Fibroblast of skin of scalp (primary cell): ENCODE measurements at regions not wholly inside any gene's neighbourhood (a gene's known extent, or its start where the extent isn't known, plus 50 kb on each side); places are given as distances from the start of the nearest gene placed in this dataset.
"Not testable (repeated sequence)": the region's sequence is repeated elsewhere in the genome, so short reads cannot be mapped to it uniquely, and the experiment has no call there.

Source experiments
- DNase-seq: peaks from one replicate; pipeline ENCODE4 v3.0.0-alpha.2; 2013

DNA sequence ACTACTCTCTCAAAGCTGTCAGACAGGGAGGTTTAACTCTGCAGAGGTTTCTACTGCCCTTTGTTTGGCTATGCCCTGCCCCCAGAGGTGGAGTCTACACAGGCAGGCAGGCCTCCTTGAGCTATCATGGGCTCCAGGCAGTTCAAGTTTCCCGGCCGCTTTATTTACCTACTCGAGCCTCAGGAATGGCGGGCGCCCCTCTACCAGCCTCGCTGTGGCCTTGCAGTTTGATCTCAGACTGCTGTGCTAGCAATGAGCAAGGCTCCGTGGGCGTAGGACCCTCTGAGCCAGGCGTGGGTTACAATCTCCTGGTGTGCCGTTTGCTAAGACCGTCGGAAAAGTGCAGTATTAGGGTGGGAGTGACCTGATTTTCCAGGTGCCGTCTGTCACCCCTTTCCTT is 124.3 kb downstream of the PTCHD1 start:
- not testable (repeated sequence) for DNase-seq

DNA sequence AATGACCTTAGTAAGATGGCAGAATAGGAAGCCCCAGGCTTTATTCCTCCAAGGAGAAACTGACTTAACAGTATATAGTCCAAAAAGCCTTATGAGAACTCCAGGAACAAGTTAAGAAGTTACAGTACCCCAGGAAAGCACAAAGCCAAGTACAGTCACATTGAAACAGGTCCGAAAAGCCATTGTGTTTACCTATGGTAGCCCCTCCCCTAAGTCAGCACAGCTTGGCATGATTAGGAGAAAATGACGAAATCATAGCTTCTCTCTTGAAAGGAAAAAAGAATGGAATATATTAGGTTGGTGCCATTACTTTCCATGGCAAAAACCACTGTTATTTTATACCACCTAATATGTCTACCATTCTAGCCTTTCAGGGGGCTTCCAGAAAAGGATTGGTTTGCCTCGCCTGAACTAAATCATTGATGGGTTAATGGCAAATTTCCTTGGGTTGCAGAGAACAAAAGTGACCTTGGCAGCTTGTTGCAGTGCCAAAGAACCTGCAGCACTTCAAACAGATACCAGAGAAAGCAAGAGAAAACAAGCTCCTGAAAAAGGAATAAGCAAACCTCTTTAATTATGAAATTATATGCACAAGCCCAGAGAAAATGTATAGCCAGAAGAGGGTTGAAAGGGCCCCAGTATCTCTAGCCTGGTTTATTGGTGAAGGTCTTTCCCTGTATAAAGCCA is 130.6 kb downstream of the PTCHD1 start:
- DNase-seq, result no peak

DNA sequence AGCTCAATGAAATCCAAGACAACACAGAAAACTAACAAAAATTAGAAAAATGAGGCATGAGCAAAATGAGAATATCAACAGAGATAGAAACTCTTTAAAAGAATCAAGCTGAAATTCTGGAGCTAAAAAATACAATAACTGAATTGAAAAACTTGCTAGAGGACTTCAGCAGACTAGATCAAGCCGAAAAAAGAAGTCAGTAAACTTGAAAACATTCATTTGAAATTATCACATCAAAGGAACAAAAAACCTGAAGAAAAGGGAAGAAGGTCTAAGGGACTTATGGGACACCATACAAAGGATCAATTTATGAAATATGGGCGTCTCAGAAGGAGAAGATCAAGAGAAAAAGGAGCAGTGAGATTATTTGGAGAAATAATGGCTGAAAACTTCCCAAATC is 131.3 kb downstream of the PTCHD1 start:
- DNase-seq, result no peak

DNA sequence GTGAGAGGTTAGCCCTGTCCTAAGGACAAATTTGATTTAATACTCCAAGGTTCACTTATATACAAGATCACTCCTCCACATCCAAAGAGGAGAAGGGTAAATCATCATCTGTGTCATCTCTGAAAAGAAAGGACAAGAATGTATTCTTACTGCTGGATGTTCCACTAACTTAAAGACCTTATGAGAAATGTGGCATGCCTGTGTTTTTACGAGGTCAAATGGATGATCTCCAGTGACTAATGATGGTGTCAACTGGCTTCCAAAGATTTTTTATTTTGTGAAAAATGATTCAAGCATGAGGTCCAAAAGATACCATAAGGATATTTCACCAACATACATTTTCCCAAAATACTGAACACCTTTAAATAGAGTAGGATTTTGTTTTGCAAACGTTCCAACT is 143.4 kb downstream of the PTCHD1 start:
- DNase-seq, result peak; percentile 13

DNA sequence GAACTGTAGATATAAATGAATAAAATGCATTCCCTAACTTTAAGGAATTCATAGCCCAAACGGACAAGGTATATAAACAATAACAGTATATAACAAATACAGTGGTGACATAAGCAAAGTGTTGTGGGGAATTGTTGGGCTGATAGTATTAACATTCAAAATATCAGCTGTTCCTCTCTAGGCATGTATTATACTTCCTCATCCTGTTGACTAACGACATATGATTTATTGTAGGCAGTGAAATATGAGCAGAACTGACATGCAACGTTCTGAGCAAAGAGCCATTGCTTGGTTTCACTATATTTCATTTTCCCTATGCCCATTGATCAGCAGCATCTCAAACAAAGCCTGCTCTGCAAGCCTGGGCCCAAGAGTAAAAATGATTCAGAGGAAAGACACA is 143.9 kb downstream of the PTCHD1 start:
- DNase-seq, result no peak

DNA sequence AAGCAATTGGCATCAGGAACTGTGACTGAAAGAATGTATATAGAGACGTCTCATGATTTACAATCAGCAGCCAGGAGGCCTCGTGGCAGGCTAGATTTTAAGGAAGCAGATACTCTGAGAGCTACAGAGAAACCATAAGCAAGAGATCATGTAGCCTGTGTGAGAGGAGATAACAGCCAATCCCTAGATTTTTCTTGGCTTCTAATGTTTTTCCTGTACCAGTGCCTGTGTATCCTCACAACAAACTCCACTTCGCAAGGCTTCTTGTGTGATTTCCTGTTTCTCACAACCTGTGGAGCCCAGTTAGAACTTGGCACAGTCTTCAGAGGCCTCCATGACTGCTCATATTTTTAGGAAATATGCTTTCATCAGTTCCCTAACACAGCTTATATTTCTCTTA is 147.9 kb downstream of the PTCHD1 start:
- no peak for DNase-seq

DNA sequence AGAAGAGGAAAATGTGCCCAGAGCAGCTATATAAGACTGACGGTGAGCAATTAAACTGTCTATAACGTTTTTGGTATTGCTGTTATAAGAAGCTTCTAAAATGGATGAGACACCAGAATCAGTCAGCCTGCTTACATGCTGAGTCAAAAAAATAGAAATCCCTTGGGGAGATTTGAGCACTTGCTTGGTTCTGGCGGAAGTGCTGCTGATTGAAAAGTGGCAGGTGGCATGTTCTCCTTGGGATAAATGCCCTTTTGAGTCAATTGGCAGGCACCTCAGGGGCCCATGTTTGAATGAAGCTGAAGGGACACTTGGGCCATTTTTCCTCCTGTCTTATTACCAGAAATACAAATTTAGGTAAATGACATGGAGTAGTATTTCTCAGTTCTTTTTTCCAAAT is 148.7 kb downstream of the PTCHD1 start:
- DNase-seq, result no peak

DNA sequence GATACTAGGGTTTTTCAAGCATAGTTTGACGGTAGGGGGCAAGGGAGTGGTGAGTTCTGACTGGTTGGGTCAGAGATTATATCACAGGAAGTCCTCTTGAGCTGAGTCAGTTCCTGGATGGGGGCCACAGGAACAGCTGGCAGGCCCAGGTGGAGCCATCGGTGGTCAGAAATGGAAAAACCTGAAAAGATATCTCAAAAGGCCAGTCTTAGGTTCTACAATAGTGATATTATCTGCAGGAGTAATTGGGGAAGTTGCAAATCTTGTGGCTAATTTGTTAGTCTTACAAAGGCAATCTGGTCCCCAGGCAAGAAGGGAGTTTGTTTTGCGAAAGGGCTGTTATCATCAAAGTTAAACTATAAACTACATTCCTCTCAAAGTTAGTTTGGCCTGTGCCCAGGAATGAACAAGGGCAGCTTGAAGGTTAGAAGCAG is 159.3 kb downstream of the PTCHD1 start:
- DNase-seq, result peak; percentile 3

DNA sequence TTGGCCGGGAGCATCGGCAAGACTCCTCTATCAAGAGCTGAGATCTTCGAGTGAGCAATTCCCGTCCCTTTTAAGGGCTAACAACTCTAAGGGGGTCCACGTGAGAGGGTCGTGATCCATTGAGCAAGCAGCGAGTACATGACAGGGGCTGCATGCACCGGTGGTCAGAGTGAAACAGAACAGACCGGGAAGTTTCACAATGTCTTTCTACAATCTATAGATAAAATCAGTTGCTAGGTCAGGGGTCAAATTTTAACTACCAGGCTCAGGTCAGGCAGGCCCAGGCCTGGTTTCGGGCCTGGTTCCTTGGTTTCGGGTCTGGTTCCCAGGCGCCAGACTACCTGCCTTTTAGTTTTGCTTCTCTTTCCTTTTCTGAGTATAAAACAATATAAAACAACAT is 160.1 kb downstream of the PTCHD1 start:
- DNase-seq, result no peak

DNA sequence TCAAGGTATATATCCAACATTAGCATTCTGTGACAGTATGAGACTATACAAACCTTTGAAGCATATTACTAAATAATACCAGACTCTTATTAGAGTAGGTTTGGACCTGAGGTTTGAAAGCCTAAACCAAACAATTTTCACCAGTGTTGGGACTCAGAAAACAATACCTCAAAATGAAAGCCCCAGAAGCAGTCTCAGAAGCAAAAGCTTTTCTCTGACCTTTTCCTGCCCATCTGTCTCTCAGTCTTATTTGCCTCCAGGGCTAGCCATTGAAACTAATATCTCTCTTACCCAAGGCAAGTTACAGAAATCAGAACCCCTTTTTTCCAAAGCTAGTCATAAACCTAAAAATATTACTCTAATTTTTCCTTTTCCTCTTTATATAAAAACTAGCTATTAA is 163.3 kb downstream of the PTCHD1 start:
- DNase-seq, result no peak

DNA sequence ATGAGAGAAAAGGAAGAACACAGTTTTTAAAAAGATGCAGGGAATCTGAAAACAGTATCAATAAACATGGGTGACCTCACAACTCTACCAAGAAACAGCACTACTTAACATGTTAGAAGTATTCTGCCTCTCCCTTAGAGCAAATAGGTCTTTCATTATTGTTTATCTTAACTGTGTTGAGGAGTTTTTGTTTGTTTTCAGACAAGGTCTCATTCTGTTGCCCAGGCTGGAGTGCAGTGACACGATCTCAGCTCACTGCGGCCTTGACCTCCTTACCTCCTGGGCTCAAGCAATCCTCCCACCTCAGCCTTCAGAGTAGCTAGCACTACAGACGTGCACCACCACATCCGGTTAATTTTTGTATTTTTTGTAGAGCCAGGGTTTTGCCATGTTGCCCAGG is 165.3 kb upstream of the PRDX4 start:
- DNase-seq, result no peak

DNA sequence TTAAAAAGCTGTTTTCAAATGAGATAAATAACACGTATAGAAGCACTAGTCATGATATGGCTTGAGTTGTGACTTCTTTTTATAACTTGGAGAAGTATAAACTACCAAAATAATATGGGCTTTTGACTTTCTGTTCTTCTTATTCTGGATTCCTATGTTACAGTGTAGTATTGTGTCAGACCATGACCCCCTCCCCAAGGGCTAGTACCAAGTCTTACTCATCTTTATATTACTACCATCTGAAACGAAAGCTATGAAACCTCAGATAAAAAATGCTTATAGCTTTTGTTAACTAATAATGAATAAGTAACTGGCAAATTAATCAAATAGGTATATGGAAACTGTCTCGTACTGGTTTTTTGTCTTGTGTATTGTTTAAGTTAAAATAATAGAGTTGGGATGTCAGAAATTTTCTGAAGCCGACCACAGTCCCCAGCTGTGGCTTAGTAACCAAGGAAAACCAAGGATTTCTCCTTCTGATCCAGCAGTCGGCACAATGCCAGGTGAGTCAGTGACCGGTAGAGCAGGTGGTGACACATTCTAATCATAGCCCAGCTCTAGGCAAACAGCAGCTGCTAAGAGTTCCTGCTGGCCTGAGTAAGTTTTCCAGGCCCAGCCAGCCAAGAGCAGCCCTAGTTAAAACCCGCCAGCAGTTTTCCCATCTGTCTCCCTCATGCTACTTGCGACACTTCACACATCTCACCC is 163.3 kb upstream of the PRDX4 start:
- DNase-seq, result peak; percentile 82

DNA sequence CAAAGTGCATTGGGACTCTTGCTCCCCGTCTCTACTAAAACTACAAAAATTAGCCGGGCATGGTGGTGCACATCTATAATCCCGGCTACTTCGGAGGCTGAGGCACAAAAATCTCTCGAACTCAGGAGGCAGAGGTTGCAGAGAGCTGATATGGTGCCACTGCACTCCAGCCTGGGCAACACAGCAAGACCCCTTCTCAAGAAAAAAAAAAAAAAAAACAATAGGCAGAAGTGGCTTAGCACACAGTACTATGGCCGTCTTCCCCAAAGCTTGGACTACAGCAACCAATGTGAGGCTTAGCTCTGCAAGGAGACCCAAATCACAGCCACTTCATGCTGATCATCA is 162.8 kb upstream of the PRDX4 start:
- DNase-seq, result no peak

DNA sequence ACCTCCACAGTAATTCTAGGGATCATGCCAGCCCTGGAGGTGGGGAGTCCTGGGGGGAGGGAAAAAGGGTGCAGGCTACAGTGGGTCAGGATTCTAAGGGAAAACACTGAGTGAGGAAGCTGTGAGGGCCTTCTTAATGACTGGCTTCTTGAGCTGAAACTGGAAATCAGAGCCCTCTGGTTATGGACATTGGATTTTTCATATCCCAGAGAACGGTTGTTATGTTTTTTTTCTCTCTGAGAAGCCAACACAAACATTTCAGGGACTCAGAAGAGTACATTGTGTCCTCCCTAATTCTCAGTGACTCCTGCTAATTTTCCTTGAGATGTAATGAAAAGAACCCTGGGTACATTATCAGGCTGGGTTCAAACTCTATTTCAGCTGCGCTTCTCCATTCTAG is 162.4 kb upstream of the PRDX4 start:
- no peak for DNase-seq

DNA sequence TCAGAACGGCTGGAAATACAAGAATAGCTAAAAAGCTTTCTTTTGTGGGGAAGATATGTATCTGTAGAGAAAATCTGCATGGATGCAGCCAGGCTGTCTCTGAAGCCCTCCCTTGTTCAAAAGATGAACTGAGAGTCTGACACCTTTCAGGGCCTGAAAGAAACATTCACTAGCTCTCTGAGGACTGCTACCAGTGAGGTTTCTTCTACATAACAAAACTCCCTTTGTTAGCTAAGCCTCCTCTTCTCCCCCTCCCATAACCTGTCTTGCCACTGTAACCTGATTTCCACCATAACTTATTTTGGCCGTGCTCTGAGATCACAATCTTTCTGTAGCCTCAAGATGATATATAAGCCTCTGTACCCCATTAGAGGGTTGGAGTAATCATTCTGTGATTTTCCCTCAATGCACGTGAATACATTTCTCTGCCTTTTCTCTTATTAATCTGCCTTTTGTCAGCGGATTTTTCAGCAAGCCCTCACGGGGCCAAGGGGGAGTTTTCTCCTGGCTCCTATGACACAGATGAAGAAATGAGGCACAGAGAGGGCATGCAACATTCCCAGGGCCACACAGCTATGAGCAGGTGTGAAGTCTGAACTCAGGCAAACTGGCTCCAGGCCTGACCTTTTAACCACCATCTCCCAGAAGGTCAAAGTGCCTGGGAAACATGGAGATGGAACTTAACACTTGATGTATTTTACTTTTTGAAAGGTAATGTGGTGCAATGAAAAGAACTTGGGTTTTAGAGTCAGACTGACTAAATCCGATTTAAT is 161.6 kb upstream of the PRDX4 start:
- DNase-seq, result no peak

DNA sequence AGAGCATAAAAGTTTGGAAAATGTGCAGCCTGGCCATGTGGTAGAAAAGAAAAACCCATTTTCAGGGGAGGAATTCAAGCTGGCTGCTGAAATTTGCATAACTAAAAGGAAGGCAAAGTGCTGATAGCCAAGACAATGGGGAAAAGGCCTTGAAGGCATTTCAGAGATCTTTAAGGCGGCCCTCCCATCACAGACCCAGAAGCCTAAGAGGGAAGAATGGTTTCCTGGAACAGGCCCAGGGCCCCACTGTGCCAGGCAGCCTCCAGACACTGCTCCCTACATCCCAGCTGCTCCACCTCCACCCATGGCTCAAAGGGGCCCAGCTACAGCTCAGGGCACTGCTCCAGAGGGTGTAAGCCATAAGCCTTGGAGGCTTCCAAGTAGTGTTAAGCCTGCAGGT is 158.0 kb upstream of the PRDX4 start:
- DNase-seq, result no peak

DNA sequence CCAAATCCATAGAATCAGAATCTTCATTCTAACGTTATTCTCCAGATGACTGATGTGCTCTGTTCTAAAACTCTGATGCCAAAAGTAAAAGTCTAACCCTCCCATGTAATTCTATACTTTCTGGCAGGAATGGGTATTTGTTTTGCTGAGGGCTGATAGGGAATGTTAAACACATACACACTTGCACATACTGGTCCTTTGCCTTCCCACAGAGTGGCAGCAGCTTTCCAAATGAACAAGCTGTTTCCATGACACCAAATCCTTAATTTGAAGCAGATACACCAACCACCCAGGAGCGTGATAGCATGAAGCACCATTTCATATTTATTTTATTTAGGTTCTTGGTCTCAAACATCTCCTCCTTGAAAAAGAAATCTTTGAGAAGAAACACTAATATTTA is 155.5 kb upstream of the PRDX4 start:
- peak; percentile 10 for DNase-seq

DNA sequence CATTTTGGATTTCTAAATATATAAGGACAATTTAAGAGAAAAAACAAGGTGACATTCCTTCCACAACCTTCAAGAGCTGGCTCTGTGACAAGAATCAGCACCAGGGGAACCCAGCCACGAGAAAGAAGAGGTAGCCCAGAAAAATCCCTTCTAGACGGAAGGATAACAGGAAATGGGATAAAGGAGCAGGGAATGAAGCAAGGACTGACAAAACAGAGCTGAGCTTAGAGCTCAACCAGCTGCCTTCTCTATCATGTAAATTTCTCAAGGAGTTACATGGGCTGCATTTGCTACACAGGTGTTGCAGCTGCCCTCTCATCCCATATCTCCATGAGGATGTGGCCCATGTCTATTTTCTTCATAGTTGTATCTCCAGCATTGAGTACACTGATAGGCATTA is 154.2 kb upstream of the PRDX4 start:
- DNase-seq, result no peak

DNA sequence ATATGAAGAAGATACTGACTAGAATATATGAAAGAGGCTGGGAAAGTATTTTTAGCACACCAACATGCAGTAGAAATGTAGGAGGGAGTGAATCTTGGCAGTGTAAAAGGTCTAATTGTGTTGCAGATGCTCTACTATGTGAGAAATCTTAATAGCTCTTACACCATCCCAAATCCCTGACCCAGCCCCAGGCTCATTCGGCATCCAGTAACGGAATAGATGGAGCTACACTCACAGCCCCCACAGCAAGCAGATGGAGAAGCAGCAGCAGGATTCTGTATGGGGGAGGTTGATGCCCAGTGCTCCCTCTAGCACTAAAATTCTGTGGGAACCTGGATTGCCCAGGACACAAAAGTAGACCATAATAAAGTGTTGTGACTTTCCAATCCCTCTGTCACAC is 153.2 kb upstream of the PRDX4 start:
- DNase-seq, result no peak

DNA sequence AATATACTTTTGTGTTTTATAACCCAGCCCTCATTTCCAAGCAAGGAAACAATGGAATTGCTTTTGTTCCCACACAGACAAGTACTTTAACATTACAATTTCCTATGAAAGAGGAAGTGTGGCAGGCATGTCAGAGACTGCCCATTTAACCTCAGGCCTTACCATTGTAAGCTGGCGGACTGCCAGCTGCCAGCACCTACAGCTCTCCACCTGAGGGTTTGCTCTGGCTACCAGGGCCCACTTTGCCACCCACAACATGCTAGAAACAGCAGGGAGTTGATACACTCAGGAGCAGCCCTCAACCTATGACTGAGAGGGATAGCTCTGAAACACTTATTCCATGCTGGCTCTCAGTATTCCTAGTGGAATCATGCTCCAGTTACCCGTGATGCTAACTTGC is 152.3 kb upstream of the PRDX4 start:
- DNase-seq, result no peak

DNA sequence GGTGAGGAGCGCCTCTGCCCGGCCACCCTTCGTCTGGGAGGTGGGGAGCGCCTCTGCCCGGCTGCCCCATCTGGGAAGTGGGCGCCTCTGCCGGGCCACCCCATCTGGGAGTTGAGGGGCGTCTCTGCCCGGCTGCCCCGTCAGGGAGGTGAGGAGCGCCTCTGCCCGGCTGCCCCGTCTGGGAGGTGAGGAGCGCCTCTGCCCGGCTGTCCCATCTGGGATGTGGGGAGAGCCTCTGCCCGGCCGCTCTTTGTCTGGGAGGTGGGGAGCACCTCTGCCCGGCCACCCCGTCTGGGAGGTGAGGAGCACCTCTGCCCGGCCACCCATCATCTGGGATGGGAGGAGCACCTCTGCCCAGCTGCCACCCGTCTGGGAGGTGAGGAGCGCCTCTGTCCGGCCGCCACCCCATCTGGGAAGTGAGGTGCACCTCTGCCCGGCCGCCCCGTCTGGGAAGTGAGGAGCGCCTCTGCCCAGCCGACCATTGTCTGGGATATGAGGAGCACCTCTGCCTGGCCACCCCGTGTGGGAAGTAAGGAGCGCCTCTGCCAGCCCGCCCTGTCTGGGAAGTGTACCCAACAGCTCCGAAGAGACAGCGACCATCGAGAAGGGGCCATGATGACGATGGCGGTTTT is 144.2 kb upstream of the PRDX4 start:
- DNase-seq, result not testable (repeated sequence)

DNA sequence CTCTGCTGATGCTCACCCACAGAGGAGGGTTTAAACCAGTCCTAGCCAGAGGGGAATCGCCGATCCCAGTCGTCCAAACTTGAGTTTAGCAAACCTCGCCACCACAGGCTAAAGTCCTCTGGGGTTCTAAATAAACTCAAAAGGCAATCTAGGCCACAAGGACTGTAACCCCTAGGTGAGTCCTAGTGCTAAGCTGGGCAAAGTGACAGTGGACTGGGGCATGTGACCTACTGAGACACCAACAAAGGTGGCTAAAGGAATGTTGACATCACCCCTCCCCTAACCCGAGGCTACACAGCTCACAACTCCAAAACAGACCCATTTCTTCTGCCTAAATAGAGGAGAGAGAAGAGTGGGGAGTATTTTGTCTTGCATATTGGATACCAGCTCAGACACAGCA is 142.8 kb upstream of the PRDX4 start:
- DNase-seq, result no peak

DNA sequence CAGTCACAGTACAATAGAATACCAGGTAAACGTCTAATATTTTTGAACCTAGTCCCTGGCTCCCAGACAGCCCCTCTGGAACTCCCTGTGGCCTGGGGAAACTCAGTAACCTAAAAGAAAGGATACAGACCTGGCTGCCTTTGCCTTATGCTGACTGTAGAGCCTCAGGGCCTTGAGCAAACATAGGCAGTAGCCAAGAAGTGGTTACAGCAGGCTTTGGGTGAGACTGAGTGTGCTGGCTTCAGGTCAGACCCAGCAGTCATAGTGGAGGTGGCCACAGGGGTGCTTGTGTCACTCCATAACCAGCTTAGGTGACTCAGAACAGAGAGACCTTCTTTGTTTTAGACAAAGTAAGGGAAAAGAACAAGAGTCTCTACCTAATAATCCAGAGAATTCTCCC is 141.8 kb upstream of the PRDX4 start:
- no peak for DNase-seq

DNA sequence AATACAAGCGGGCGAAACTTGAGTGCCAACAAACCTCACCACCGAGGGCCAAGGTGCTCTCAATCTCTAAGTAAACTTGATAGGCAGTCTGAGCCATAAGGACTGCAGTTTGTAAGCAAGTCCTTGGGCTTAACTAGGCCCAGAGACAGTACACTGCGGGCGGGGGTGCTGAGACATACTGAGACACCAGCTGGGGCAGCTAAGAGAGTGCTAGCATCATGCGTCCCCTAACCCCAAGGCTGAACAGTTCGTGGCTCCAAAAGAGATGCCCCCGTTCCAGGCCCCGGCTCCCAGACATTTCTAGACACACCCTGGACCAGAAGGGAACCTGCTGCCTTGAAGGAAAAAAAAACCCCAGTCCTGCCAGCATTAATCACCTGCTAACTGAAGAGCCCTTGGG is 126.8 kb upstream of the PRDX4 start:
- DNase-seq, result no peak
